ENCODE measurements at regions not wholly inside any gene's neighbourhood (a gene's known extent, or its start where the extent isn't known, plus 50 kb on each side); places are given as distances from the start of the nearest gene placed in this dataset.

DNA sequence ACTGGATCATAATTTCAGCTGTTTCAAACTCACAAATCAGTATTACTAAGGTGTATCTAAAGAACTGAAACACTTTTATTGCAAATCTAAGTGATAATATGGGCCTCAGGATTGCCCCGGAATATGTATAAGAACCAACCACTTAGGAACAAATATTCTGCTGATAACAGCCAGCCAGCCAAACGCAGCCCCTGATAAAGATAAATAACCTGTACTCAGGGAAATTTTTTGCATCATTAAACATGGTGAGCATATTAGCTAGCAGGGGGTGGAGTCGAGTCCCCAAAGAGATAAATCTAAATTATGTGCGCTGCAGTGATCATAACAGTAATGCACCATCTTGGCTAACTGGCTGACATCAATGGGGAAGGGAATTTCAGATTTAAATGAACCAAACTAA, 410.2 kb upstream of the MAP3K7 start:
- H3K4me1 ChIP-seq (ENCODE audit: low read length) = no peaks in the 10 kb centered on the region
- H3K4me3 ChIP-seq (ENCODE audit: low read length) = no peak overlapping the region
- H3K4me2 ChIP-seq (ENCODE audit: low read depth, low read length) = no peak overlapping the region
- H3K9me2 ChIP-seq (replicated peaks; ENCODE audit: insufficient read depth, low read length) = no peaks in the 10 kb centered on the region
- H3K79me2 ChIP-seq (ENCODE audit: low read length) = no peaks in the 10 kb centered on the region
- H4K20me1 ChIP-seq (ENCODE audit: insufficient read depth, low read length) = no peaks in the 10 kb centered on the region
- no peak overlapping the region for H3K27ac ChIP-seq (ENCODE audit: low read length)
- TF ChIP-seq EZH2phosphoT487 (IDR thresholded peaks at IDR 0.05; ENCODE audit: low read length) = no peak
- TF ChIP-seq, protein P1, sequence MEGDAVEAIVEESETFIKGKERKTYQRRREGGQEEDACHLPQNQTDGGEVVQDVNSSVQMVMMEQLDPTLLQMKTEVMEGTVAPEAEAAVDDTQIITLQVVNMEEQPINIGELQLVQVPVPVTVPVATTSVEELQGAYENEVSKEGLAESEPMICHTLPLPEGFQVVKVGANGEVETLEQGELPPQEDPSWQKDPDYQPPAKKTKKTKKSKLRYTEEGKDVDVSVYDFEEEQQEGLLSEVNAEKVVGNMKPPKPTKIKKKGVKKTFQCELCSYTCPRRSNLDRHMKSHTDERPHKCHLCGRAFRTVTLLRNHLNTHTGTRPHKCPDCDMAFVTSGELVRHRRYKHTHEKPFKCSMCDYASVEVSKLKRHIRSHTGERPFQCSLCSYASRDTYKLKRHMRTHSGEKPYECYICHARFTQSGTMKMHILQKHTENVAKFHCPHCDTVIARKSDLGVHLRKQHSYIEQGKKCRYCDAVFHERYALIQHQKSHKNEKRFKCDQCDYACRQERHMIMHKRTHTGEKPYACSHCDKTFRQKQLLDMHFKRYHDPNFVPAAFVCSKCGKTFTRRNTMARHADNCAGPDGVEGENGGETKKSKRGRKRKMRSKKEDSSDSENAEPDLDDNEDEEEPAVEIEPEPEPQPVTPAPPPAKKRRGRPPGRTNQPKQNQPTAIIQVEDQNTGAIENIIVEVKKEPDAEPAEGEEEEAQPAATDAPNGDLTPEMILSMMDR (IDR thresholded peaks at IDR 0.05; ENCODE audit: low read length) = no peak
- TF ChIP-seq EZH2 (optimal IDR thresholded peaks at IDR 0.05; ENCODE audit: low read depth, low read length) = no peak
- DNase-seq = no peak
- no peaks in the 10 kb centered on the region for H3F3A ChIP-seq (ENCODE audit: insufficient read depth, low read length)
- no peaks in the 10 kb centered on the region for H3K9me3 ChIP-seq (replicated peaks; ENCODE audit: insufficient read depth, low read length)
- H3K36me3 ChIP-seq (replicated peaks; ENCODE audit: insufficient read depth, low read length) = no peaks in the 10 kb centered on the region
- no peak overlapping the region for H2AFZ ChIP-seq (ENCODE audit: low read length)
- no peaks in the 10 kb centered on the region for H3K27me3 ChIP-seq (replicated peaks; ENCODE audit: insufficient read depth, low read length)
- no peak overlapping the region for H3K9ac ChIP-seq (ENCODE audit: low read length)

DNA sequence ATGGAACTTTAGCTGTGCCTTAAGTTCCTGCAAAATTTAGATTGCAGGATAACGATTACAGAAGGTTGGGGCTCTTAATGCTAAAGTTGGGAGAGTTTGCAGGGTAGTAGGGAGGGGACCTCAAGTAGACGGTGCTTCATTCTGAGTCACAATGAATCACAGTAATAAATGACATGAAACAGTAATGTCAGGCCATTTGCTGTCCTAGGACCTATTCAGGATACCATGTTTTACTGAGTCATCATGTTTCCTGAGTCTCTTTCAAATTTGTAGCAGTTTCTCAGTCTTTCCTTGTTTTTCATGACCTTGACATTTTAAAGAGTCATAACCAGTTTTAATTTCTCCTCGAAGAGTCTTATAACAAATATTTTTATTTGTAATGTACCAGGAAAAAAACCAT, 406.9 kb upstream of the MAP3K7 start:
- DNase-seq = no peak
- TF ChIP-seq EZH2 (optimal IDR thresholded peaks at IDR 0.05; ENCODE audit: low read depth, low read length) (no peak), EZH2phosphoT487 (IDR thresholded peaks at IDR 0.05; ENCODE audit: low read length) (no peak)
- TF ChIP-seq, protein P1 (IDR thresholded peaks at IDR 0.05; ENCODE audit: low read length) = no peak
- no peaks in the 10 kb centered on the region for H3K4me1 ChIP-seq (ENCODE audit: low read length)

GRCh38 chr6:90989763-90990162, 402.9 kb upstream of the MAP3K7 start:
- no peaks in the 10 kb centered on the region for H3K79me2 ChIP-seq (ENCODE audit: low read length)
- H3K9ac ChIP-seq (ENCODE audit: low read length) = no peak overlapping the region
- no peaks in the 10 kb centered on the region for H3F3A ChIP-seq (ENCODE audit: insufficient read depth, low read length)
- no peak for DNase-seq
- H3K9me2 ChIP-seq (replicated peaks; ENCODE audit: insufficient read depth, low read length) = no peaks in the 10 kb centered on the region
- no peaks in the 10 kb centered on the region for H3K36me3 ChIP-seq (replicated peaks; ENCODE audit: insufficient read depth, low read length)
- no peaks in the 10 kb centered on the region for H3K27me3 ChIP-seq (replicated peaks; ENCODE audit: insufficient read depth, low read length)
- no peaks in the 10 kb centered on the region for H3K9me3 ChIP-seq (replicated peaks; ENCODE audit: insufficient read depth, low read length)
- H3K4me1 ChIP-seq (ENCODE audit: low read length) = no peaks in the 10 kb centered on the region
- H3K4me3 ChIP-seq (ENCODE audit: low read length) = no peak overlapping the region
- no peak overlapping the region for H2AFZ ChIP-seq (ENCODE audit: low read length)
- peak overlapping the region; percentile 23; the same call in 1 of the 2 replicates for H3K4me2 ChIP-seq (ENCODE audit: low read depth, low read length)
- H3K27ac ChIP-seq (ENCODE audit: low read length) = no peak overlapping the region
- no peak for TF ChIP-seq EZH2 (optimal IDR thresholded peaks at IDR 0.05; ENCODE audit: low read depth, low read length)
- TF ChIP-seq, protein P1 (IDR thresholded peaks at IDR 0.05; ENCODE audit: low read length) = no peak
- TF ChIP-seq EZH2phosphoT487 (IDR thresholded peaks at IDR 0.05; ENCODE audit: low read length) = no peak
- H4K20me1 ChIP-seq (ENCODE audit: insufficient read depth, low read length) = no peaks in the 10 kb centered on the region

More for the DNA sequence above, 406.9 kb upstream of the MAP3K7 start:
- no peaks in the 10 kb centered on the region for H3K27me3 ChIP-seq (replicated peaks; ENCODE audit: insufficient read depth, low read length)
- H3K4me3 ChIP-seq (ENCODE audit: low read length) = no peak overlapping the region
- no peak overlapping the region for H3K9ac ChIP-seq (ENCODE audit: low read length)
- no peaks in the 10 kb centered on the region for H3K9me3 ChIP-seq (replicated peaks; ENCODE audit: insufficient read depth, low read length)
- no peaks in the 10 kb centered on the region for H3K79me2 ChIP-seq (ENCODE audit: low read length)
- H3K9me2 ChIP-seq (replicated peaks; ENCODE audit: insufficient read depth, low read length) = no peaks in the 10 kb centered on the region
- no peaks in the 10 kb centered on the region for H3F3A ChIP-seq (ENCODE audit: insufficient read depth, low read length)
- no peaks in the 10 kb centered on the region for H4K20me1 ChIP-seq (ENCODE audit: insufficient read depth, low read length)
- H3K27ac ChIP-seq (ENCODE audit: low read length) = no peak overlapping the region
- H3K36me3 ChIP-seq (replicated peaks; ENCODE audit: insufficient read depth, low read length) = no peaks in the 10 kb centered on the region
- no peak overlapping the region for H3K4me2 ChIP-seq (ENCODE audit: low read depth, low read length)
- H2AFZ ChIP-seq (ENCODE audit: low read length) = no peak overlapping the region

Data from MM.1S (cell line).